GM23338 (cell line): ENCODE measurements at regions not wholly inside any gene's neighbourhood (a gene's known extent, or its start where the extent isn't known, plus 50 kb on each side); places are given as distances from the start of the nearest gene placed in this dataset.

Source experiments
- ATAC-seq: fragments of 200-7000 bp; cut with Tn5 transposase; 3 replicates; pipeline ENCODE4 v1.9.1; 2020
- DNase-seq: peaks from one replicate; pipeline ENCODE4 v3.0.0-alpha.2; 2015; ENCODE audit warnings: low spot score
- H2AFZ ChIP-seq: fragments of 200-600 bp; sonication (generic); 2 replicates; pipeline ENCODE4 v1.8.0; 2016; ENCODE audit warnings: antibody characterized with exemption, mild to moderate bottlenecking, moderate library complexity
- H3F3A ChIP-seq: fragments of 200-600 bp; sonication (generic); replicated peaks from 2 replicates; pipeline ENCODE4 v1.8.0; 2017; ENCODE audit warnings: antibody characterized with exemption, mixed run types, low read depth
- H3K27ac ChIP-seq: fragments of 200-600 bp; sonication (generic); 2 replicates; pipeline ENCODE4 v1.6.1; 2016; ENCODE audit warnings: low read depth
- H3K27me3 ChIP-seq: fragments of 200-600 bp; sonication (generic); 2 replicates; pipeline ENCODE4 v1.8.0; 2016; ENCODE audit warnings: mild to moderate bottlenecking, mixed run types, moderate library complexity; ENCODE audit not compliant: insufficient read depth
- H3K36me3 ChIP-seq: fragments of 200-600 bp; sonication (generic); 2 replicates; pipeline ENCODE4 v1.8.0; 2016; ENCODE audit warnings: mild to moderate bottlenecking; ENCODE audit not compliant: insufficient read depth
- H3K4me1 ChIP-seq: fragments of 200-600 bp; sonication (generic); 2 replicates; pipeline ENCODE4 v1.8.0; 2016; ENCODE audit warnings: mild to moderate bottlenecking, moderate library complexity; ENCODE audit not compliant: insufficient read depth
- H3K4me2 ChIP-seq: fragments of 200-600 bp; sonication (generic); 2 replicates; pipeline ENCODE4 v1.7.1; 2017; ENCODE audit warnings: mixed run types
- H3K4me3 ChIP-seq: fragments of 200-600 bp; sonication (generic); 2 replicates; pipeline ENCODE4 v1.6.1; 2016; ENCODE audit warnings: mixed run types
- H3K79me2 ChIP-seq: fragments of 200-600 bp; sonication (generic); replicated peaks from 2 replicates; pipeline ENCODE4 v1.8.0; 2017; ENCODE audit warnings: mild to moderate bottlenecking; ENCODE audit not compliant: insufficient read depth
- H3K9me2 ChIP-seq: fragments of 200-600 bp; sonication (generic); 2 replicates; pipeline ENCODE4 v1.8.0; 2017; ENCODE audit not compliant: insufficient read depth
- H4K20me1 ChIP-seq: fragments of 200-600 bp; sonication (generic); replicated peaks from 2 replicates; pipeline ENCODE4 v1.8.0; 2017; ENCODE audit warnings: mild to moderate bottlenecking; ENCODE audit not compliant: insufficient read depth
- H3K27ac Mint-ChIP-seq: 2 replicates; pipeline ENCODE4 v1.8.0; 2020; ENCODE audit warnings: inconsistent platforms, mild to moderate bottlenecking, moderate library complexity, mixed read lengths
- H3K27me3 Mint-ChIP-seq: 3 replicates; pipeline ENCODE4 v1.8.0; 2022; ENCODE audit warnings: low read depth, mild to moderate bottlenecking, moderate library complexity, mixed read lengths, inconsistent platforms; ENCODE audit not compliant: insufficient read depth, poor library complexity
- H3K36me3 Mint-ChIP-seq: 3 replicates; pipeline ENCODE4 v1.8.0; 2021; ENCODE audit warnings: low read depth, mild to moderate bottlenecking, inconsistent platforms, moderate library complexity, mixed read lengths
- H3K4me1 Mint-ChIP-seq: 3 replicates; pipeline ENCODE4 v1.8.0; 2020; ENCODE audit warnings: mild to moderate bottlenecking, inconsistent platforms, mixed read lengths
- H3K4me3 Mint-ChIP-seq: 3 replicates; pipeline ENCODE4 v1.8.0; 2021; ENCODE audit warnings: moderate library complexity, mild to moderate bottlenecking, inconsistent platforms, mixed read lengths
- H3K9me3 Mint-ChIP-seq: 3 replicates; pipeline ENCODE4 v1.8.0; 2020; ENCODE audit warnings: moderate library complexity, mild to moderate bottlenecking, inconsistent platforms, mixed read lengths
- CREB1 ChIP-seq: fragments of 250-450 bp; sonication (Bioruptor Pico); IDR thresholded peaks from 2 replicates; pipeline ENCODE4 v1.5.0; 2020; ENCODE audit warnings: low read depth, mild to moderate bottlenecking, moderate library complexity
- EZH2 ChIP-seq: fragments of 200-600 bp; sonication (generic); IDR thresholded peaks from one replicate; pipeline ENCODE4 v1.8.0; 2017; ENCODE audit warnings: antibody characterized with exemption, mild to moderate bottlenecking, low read depth; ENCODE audit not compliant: unreplicated experiment
- EZH2phosphoT487 ChIP-seq: fragments of 200-600 bp; sonication (generic); IDR thresholded peaks from one replicate; pipeline ENCODE4 v1.8.1; 2018; ENCODE audit warnings: antibody characterized with exemption; ENCODE audit not compliant: unreplicated experiment
- JUNB ChIP-seq: IDR thresholded peaks from one replicate; pipeline ENCODE4 v1.6.1; 2016; ENCODE audit warnings: antibody characterized with exemption; ENCODE audit not compliant: unreplicated experiment
- NANOG ChIP-seq: IDR thresholded peaks from 2 replicates; pipeline ENCODE4 v1.6.1; 2016; ENCODE audit warnings: antibody characterized with exemption, borderline replicate concordance
- POLR2AphosphoS5 ChIP-seq: IDR thresholded peaks from 2 replicates; pipeline ENCODE4 v1.6.1; 2016; ENCODE audit warnings: antibody characterized with exemption, low read depth
- STAT1 ChIP-seq: IDR thresholded peaks from one replicate; pipeline ENCODE4 v1.6.1; 2016; ENCODE audit warnings: antibody characterized with exemption; ENCODE audit not compliant: unreplicated experiment
- ZNF114 ChIP-seq: fragments of 250-450 bp; sonication (Bioruptor Pico); IDR thresholded peaks from 2 replicates; pipeline ENCODE4 v1.5.0; 2020; ENCODE audit warnings: mild to moderate bottlenecking, moderate library complexity
- ZNF331 ChIP-seq: fragments of 250-450 bp; sonication (Bioruptor Pico); IDR thresholded peaks from 2 replicates; pipeline ENCODE4 v1.5.0; 2020; ENCODE audit warnings: low read depth, mild to moderate bottlenecking, moderate library complexity
- TF ChIP-seq, protein P1 (sequence below): fragments of 250-450 bp; sonication (Bioruptor Pico); IDR thresholded peaks from 2 replicates; pipeline ENCODE4 v1.5.0; 2020; ENCODE audit warnings: mild to moderate bottlenecking, moderate library complexity
- TF ChIP-seq, protein P2 (sequence below): IDR thresholded peaks from 2 replicates; pipeline ENCODE4 v1.6.1; 2016; ENCODE audit warnings: antibody characterized with exemption
- TF ChIP-seq, protein P3 (sequence below): IDR thresholded peaks from one replicate; pipeline ENCODE4 v1.6.1; 2018; ENCODE audit warnings: antibody characterized with exemption; ENCODE audit not compliant: unreplicated experiment
- TF ChIP-seq, protein P4 (sequence below), 2 experiments: fragments of 200-600 bp in 1 of 2; sonication (generic) in 1 of 2; conservative IDR thresholded peaks; 2 replicates each; pipeline versions ENCODE4 v1.5.1 to v1.6.1; 2016 to 2017; ENCODE audit warnings: antibody characterized with exemption in 2 of 2, low read depth in 2 of 2, mild to moderate bottlenecking in 2 of 2, moderate library complexity in 1 of 2

DNA sequence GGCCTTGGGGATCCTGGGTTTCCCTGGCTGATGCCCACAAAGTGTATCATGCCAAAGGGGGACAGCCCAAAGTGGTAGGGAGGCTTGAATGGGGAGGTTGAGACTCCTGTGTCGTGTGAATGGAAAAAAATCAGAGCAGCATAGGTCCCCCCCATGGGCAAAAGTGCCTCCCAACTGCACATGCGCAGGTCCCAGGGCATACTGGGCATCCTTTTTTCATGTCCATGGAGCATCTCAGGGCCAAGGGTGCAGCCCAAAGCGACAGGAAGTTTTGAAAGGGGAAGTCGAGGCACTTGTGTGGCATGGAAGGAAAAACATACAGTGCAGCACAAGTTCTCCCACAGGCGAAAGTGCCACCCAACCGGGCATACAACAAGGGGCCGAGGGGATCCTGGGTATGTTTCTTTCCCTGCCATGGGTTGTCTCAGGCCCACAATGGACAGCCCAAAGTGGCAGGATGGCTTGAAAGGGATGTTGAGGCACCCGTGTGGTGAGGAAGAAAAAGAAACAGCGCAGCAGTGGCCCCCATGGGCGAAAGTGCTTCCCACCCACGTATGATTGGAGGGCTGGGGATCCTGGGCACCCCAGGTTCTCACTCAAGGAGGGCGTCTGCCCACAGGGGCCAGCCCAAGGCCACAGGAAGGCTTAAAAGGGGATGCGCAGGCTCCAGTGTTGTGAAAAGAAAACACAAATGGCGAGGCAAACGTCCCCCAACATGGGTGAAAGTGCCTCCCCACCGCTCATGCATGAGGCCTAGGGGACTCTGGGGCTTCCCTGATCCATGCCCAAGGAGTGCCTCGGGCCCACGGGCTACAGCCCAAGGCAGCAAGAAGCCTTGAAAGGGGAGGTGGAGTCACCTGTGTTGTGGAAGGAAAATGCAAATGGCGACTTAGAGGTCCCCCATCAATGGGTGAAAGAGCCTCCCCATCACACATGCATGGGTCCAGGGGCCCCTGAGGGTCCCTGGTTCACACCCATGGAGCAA, 573.7 kb downstream of the ALG10 start:
- no peak for DNase-seq
- no peaks in the 10 kb centered on the region for H3K4me1 Mint-ChIP-seq

More for the DNA sequence above, 573.7 kb downstream of the ALG10 start:
- Histone ChIP-seq H3K27ac (no peak overlapping the region), H3K79me2 (no peaks in the 10 kb centered on the region), H3K4me3 (no peak overlapping the region), H2AFZ (no peak overlapping the region), H3K4me1 (no peaks in the 10 kb centered on the region), H3K27me3 (no peaks in the 10 kb centered on the region), H3K36me3 (peaks cover 16% of the 10 kb centered on the region), H3K4me2 (no peak overlapping the region), H3F3A (no peaks in the 10 kb centered on the region), H4K20me1 (no peaks in the 10 kb centered on the region), H3K9me2 (no peaks in the 10 kb centered on the region)
- peaks cover 5% of the 10 kb centered on the region for H3K27me3 Mint-ChIP-seq
- peaks cover 100% of the 10 kb centered on the region for H3K9me3 Mint-ChIP-seq
- TF ChIP-seq, protein P1, sequence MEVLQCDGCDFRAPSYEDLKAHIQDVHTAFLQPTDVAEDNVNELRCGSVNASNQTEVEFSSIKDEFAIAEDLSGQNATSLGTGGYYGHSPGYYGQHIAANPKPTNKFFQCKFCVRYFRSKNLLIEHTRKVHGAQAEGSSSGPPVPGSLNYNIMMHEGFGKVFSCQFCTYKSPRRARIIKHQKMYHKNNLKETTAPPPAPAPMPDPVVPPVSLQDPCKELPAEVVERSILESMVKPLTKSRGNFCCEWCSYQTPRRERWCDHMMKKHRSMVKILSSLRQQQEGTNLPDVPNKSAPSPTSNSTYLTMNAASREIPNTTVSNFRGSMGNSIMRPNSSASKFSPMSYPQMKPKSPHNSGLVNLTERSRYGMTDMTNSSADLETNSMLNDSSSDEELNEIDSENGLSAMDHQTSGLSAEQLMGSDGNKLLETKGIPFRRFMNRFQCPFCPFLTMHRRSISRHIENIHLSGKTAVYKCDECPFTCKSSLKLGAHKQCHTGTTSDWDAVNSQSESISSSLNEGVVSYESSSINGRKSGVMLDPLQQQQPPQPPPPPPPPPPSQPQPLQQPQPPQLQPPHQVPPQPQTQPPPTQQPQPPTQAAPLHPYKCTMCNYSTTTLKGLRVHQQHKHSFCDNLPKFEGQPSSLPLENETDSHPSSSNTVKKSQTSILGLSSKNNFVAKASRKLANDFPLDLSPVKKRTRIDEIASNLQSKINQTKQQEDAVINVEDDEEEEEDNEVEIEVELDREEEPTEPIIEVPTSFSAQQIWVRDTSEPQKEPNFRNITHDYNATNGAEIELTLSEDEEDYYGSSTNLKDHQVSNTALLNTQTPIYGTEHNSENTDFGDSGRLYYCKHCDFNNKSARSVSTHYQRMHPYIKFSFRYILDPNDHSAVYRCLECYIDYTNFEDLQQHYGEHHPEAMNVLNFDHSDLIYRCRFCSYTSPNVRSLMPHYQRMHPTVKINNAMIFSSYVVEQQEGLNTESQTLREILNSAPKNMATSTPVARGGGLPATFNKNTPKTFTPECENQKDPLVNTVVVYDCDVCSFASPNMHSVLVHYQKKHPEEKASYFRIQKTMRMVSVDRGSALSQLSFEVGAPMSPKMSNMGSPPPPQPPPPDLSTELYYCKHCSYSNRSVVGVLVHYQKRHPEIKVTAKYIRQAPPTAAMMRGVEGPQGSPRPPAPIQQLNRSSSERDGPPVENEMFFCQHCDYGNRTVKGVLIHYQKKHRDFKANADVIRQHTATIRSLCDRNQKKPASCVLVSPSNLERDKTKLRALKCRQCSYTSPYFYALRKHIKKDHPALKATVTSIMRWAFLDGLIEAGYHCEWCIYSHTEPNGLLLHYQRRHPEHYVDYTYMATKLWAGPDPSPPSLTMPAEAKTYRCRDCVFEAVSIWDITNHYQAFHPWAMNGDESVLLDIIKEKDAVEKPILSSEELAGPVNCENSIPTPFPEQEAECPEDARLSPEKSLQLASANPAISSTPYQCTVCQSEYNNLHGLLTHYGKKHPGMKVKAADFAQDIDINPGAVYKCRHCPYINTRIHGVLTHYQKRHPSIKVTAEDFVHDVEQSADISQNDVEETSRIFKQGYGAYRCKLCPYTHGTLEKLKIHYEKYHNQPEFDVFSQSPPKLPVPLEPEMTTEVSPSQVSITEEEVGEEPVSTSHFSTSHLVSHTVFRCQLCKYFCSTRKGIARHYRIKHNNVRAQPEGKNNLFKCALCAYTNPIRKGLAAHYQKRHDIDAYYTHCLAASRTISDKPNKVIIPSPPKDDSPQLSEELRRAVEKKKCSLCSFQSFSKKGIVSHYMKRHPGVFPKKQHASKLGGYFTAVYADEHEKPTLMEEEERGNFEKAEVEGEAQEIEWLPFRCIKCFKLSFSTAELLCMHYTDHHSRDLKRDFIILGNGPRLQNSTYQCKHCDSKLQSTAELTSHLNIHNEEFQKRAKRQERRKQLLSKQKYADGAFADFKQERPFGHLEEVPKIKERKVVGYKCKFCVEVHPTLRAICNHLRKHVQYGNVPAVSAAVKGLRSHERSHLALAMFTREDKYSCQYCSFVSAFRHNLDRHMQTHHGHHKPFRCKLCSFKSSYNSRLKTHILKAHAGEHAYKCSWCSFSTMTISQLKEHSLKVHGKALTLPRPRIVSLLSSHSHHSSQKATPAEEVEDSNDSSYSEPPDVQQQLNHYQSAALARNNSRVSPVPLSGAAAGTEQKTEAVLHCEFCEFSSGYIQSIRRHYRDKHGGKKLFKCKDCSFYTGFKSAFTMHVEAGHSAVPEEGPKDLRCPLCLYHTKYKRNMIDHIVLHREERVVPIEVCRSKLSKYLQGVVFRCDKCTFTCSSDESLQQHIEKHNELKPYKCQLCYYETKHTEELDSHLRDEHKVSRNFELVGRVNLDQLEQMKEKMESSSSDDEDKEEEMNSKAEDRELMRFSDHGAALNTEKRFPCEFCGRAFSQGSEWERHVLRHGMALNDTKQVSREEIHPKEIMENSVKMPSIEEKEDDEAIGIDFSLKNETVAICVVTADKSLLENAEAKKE, result no peak
- TF ChIP-seq JUNB (no peak), EZH2phosphoT487 (no peak), POLR2AphosphoS5 (no peak), EZH2 (no peak), CREB1 (CRISPR knock-in tag) (no peak), ZNF331 (CRISPR knock-in tag) (no peak), STAT1 (no peak), NANOG (no peak), ZNF114 (no peak)
- TF ChIP-seq, protein P2, sequence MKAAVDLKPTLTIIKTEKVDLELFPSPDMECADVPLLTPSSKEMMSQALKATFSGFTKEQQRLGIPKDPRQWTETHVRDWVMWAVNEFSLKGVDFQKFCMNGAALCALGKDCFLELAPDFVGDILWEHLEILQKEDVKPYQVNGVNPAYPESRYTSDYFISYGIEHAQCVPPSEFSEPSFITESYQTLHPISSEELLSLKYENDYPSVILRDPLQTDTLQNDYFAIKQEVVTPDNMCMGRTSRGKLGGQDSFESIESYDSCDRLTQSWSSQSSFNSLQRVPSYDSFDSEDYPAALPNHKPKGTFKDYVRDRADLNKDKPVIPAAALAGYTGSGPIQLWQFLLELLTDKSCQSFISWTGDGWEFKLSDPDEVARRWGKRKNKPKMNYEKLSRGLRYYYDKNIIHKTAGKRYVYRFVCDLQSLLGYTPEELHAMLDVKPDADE, result no peak
- TF ChIP-seq, protein P3, sequence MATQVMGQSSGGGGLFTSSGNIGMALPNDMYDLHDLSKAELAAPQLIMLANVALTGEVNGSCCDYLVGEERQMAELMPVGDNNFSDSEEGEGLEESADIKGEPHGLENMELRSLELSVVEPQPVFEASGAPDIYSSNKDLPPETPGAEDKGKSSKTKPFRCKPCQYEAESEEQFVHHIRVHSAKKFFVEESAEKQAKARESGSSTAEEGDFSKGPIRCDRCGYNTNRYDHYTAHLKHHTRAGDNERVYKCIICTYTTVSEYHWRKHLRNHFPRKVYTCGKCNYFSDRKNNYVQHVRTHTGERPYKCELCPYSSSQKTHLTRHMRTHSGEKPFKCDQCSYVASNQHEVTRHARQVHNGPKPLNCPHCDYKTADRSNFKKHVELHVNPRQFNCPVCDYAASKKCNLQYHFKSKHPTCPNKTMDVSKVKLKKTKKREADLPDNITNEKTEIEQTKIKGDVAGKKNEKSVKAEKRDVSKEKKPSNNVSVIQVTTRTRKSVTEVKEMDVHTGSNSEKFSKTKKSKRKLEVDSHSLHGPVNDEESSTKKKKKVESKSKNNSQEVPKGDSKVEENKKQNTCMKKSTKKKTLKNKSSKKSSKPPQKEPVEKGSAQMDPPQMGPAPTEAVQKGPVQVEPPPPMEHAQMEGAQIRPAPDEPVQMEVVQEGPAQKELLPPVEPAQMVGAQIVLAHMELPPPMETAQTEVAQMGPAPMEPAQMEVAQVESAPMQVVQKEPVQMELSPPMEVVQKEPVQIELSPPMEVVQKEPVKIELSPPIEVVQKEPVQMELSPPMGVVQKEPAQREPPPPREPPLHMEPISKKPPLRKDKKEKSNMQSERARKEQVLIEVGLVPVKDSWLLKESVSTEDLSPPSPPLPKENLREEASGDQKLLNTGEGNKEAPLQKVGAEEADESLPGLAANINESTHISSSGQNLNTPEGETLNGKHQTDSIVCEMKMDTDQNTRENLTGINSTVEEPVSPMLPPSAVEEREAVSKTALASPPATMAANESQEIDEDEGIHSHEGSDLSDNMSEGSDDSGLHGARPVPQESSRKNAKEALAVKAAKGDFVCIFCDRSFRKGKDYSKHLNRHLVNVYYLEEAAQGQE, result no peak
- TF ChIP-seq, protein P4, sequence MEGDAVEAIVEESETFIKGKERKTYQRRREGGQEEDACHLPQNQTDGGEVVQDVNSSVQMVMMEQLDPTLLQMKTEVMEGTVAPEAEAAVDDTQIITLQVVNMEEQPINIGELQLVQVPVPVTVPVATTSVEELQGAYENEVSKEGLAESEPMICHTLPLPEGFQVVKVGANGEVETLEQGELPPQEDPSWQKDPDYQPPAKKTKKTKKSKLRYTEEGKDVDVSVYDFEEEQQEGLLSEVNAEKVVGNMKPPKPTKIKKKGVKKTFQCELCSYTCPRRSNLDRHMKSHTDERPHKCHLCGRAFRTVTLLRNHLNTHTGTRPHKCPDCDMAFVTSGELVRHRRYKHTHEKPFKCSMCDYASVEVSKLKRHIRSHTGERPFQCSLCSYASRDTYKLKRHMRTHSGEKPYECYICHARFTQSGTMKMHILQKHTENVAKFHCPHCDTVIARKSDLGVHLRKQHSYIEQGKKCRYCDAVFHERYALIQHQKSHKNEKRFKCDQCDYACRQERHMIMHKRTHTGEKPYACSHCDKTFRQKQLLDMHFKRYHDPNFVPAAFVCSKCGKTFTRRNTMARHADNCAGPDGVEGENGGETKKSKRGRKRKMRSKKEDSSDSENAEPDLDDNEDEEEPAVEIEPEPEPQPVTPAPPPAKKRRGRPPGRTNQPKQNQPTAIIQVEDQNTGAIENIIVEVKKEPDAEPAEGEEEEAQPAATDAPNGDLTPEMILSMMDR (conservative IDR thresholded peaks at IDR 0.05; ENCODE audit: low read depth in 2 of 2), result no peak
- no peak for ATAC-seq
- H3K4me3 Mint-ChIP-seq, result no peak overlapping the region
- H3K36me3 Mint-ChIP-seq, result peaks cover 58% of the 10 kb centered on the region
- no peak overlapping the region for H3K27ac Mint-ChIP-seq
